GM12891 (cell line): ENCODE measurements at regions not wholly inside any gene's neighbourhood (a gene's known extent, or its start where the extent isn't known, plus 50 kb on each side); places are given as distances from the start of the nearest gene placed in this dataset.

Source experiments
- PAX5 ChIP-seq: IDR thresholded peaks from 2 replicates; pipeline ENCODE4 v1.6.1; 2011; ENCODE audit warnings: low read length, moderate library complexity, mild to moderate bottlenecking; ENCODE audit not compliant: insufficient read depth, severe bottlenecking
- POLR2A ChIP-seq: IDR thresholded peaks from 2 replicates; pipeline ENCODE4 v1.6.1; 2011; ENCODE audit warnings: low read depth, low read length, control low read depth
- POLR2AphosphoS5 ChIP-seq: IDR thresholded peaks from 2 replicates; pipeline ENCODE4 v1.6.1; 2011; ENCODE audit warnings: low read depth, low read length, control low read depth
- TAF1 ChIP-seq: IDR thresholded peaks from 2 replicates; pipeline ENCODE4 v1.6.1; 2011; ENCODE audit warnings: low read depth, low read length, control low read depth

DNA sequence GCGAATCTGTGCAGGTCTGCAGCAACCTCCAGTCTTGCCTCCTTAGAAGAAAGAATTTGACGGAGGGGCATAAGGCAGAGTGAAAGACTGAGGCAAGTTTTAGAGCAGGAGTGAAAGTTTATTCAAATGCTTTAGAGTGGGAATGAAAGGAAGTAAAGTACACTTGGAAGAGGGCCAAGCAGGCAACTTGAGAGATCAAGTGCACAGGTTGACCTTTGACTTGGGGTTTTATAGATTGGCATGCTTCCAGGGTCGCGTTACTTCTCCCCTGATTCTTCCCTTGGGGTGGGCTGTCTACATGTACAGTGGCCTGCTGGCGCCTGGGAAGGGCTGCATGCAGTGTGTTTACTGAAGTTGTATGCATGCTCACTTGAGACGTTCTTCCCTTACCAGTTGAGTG, 127.2 kb upstream of the FER start:
- no peak for TF ChIP-seq POLR2A
- no peak for TF ChIP-seq TAF1
- no peak for TF ChIP-seq POLR2AphosphoS5
- TF ChIP-seq PAX5, result no peak
